ENCODE measurements at regions not wholly inside any gene's neighbourhood (a gene's known extent, or its start where the extent isn't known, plus 50 kb on each side); places are given as distances from the start of the nearest gene placed in this dataset.

DNA sequence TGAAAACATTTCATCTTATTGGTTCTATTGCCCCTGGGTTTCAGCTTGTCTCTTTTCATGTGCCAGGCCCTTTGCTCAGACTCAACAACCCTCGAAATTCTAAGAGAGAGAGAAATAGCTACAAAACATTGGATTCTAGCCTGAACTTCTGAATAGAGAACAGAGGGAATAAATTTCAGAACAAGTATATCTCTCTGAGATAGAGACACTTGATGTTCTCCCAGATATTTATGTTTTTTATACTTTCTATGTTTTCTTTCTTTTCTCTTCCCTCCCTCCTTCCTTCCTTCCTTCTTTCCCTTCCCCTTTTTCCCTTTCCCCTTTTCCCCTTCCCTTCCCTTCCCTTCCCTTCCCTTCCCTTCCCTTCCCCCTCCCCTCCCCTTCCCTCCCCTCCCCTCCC lies 279.5 kb upstream of the SPRED2 start:
- TF ChIP-seq POLR2A (IDR thresholded peaks at IDR 0.05; ENCODE audit: extremely low read depth, insufficient read length) = no peak
- TF ChIP-seq, protein P1, sequence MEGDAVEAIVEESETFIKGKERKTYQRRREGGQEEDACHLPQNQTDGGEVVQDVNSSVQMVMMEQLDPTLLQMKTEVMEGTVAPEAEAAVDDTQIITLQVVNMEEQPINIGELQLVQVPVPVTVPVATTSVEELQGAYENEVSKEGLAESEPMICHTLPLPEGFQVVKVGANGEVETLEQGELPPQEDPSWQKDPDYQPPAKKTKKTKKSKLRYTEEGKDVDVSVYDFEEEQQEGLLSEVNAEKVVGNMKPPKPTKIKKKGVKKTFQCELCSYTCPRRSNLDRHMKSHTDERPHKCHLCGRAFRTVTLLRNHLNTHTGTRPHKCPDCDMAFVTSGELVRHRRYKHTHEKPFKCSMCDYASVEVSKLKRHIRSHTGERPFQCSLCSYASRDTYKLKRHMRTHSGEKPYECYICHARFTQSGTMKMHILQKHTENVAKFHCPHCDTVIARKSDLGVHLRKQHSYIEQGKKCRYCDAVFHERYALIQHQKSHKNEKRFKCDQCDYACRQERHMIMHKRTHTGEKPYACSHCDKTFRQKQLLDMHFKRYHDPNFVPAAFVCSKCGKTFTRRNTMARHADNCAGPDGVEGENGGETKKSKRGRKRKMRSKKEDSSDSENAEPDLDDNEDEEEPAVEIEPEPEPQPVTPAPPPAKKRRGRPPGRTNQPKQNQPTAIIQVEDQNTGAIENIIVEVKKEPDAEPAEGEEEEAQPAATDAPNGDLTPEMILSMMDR (IDR thresholded peaks at IDR 0.05; ENCODE audit: low read depth, low read length) = no peak
- TF ChIP-seq MYC (IDR thresholded peaks at IDR 0.05; ENCODE audit: low read depth, low read length) = no peak
- TF ChIP-seq, protein P2, sequence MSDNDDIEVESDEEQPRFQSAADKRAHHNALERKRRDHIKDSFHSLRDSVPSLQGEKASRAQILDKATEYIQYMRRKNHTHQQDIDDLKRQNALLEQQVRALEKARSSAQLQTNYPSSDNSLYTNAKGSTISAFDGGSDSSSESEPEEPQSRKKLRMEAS (IDR thresholded peaks at IDR 0.05; ENCODE audit: low read depth, low read length) = no peak

Data from NB4 (cell line).